ENCODE measurements at regions not wholly inside any gene's neighbourhood (a gene's known extent, or its start where the extent isn't known, plus 50 kb on each side); places are given as distances from the start of the nearest gene placed in this dataset.

- TF ChIP-seq CTCF (conservative IDR thresholded peaks at IDR 0.05; ENCODE audit: low read length) (no peak), EZH2phosphoT487 (IDR thresholded peaks at IDR 0.05; ENCODE audit: borderline replicate concordance) (no peak)
Measured at GRCh38 chr13:70347947-70348620, 239.8 kb upstream of the KLHL1 start.

All from Loucy (cell line).